T1000 (cell line): ENCODE measurements at regions not wholly inside any gene's neighbourhood (a gene's known extent, or its start where the extent isn't known, plus 50 kb on each side); places are given as distances from the start of the nearest gene placed in this dataset.

Source experiments
- DNase-seq: peaks from one replicate; lab custom pipeline; 2025; ENCODE audit warnings: mixed read lengths; lab: John Stamatoyannopoulos, UW

- DNase-seq: no peak
Observed at GRCh38 chr1:198904321-198904720, 265.5 kb downstream of the PTPRC start.

- no peak for DNase-seq
Observed at GRCh38 chr1:198906739-198907422, 268.0 kb downstream of the PTPRC start.

- DNase-seq: no peak
Observed at GRCh38 chr1:198907423-198907746, 268.5 kb downstream of the PTPRC start.

- DNase-seq: no peak
Observed at GRCh38 chr1:198908995-198909394, 270.2 kb downstream of the PTPRC start.

GRCh38 chr1:198909973-198910372 is 271.1 kb downstream of the PTPRC start:
- no peak for DNase-seq

GRCh38 chr1:198910816-198911215 is 272.0 kb downstream of the PTPRC start:
- no peak for DNase-seq

- DNase-seq: no peak
Observed at GRCh38 chr1:198912046-198912445, 273.2 kb downstream of the PTPRC start.

- DNase-seq: no peak
Observed at GRCh38 chr1:198913667-198914066, 274.8 kb downstream of the PTPRC start.

- no peak for DNase-seq
Observed at GRCh38 chr1:198915327-198916231, 276.7 kb downstream of the PTPRC start.

GRCh38 chr1:198917226-198917625 is 278.4 kb downstream of the PTPRC start:
- DNase-seq: no peak

- DNase-seq: no peak
Observed at GRCh38 chr1:198918920-198919319, 280.1 kb downstream of the PTPRC start.

- no peak for DNase-seq
Observed at GRCh38 chr1:198919667-198920398, 281.0 kb downstream of the PTPRC start.

- no peak for DNase-seq
Observed at GRCh38 chr1:198922638-198923430, 284.0 kb downstream of the PTPRC start.

- DNase-seq: no peak
Observed at GRCh38 chr1:198923993-198924392, 285.2 kb downstream of the PTPRC start.

GRCh38 chr1:198925567-198925966 is 286.7 kb downstream of the PTPRC start:
- no peak for DNase-seq

GRCh38 chr1:198927129-198927528 is 288.3 kb downstream of the PTPRC start:
- no peak for DNase-seq

- no peak for DNase-seq
Observed at GRCh38 chr1:198929111-198929604, 290.3 kb downstream of the PTPRC start.

GRCh38 chr1:198929961-198930599 is 291.2 kb downstream of the PTPRC start:
- no peak for DNase-seq

- no peak for DNase-seq
Observed at GRCh38 chr1:198932351-198932991, 293.6 kb downstream of the PTPRC start.

GRCh38 chr1:198933515-198934222 is 294.8 kb downstream of the PTPRC start:
- DNase-seq: no peak
